ENCODE measurements at regions not wholly inside any gene's neighbourhood (a gene's known extent, or its start where the extent isn't known, plus 50 kb on each side); places are given as distances from the start of the nearest gene placed in this dataset.

DNA sequence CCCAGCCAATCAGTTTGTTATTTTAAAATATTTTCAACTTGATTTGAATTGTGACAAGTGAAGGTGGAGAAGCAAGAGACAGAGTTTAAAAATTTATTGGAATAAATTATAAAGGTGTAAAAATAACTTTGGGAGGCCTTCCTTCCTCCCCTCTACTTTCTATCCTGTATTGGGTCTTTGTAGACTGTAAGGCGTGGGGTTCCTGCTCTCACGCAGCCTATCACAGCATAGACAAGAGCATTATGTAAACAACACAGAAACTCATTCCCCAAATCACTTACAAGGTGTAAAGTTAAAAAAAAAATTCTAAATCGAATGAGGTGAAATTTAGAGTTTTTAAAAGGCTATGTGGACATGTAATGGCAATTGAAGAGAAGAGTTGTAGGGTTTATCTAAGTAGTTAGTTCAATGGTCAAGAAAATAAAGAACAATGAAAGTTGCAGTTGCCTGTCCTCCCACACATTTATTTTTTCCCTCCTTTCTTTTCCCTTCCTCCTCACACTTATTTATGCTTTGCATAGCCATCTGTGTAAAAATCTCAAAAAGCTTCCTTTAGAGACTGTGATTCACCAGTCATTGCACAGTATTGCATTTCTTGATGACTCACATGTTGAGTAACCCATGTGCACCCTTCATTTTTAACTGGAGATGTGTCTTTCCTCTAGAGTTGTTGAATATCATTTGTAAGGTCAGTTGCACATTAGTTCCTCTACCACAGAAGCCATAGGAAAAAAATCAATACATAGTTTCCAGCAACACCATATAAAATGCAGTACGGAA, 242.2 kb downstream of the PTPRC start:
- Histone ChIP-seq H3K4me3 (no peak overlapping the region), H3K27ac (ENCODE audit: low read depth in 1 of 2, low read length in 1 of 2) (no peak overlapping the region), H3K27me3 (ENCODE audit: control insufficient read depth in 3 of 3, insufficient read depth in 3 of 3, low read length in 2 of 3) (no peaks in the 10 kb centered on the region), H3K36me3 (ENCODE audit: control insufficient read depth in 4 of 4, insufficient read depth in 4 of 4, low read length in 4 of 4) (peaks cover 0 to 10% (median 6%) of the 10 kb centered on the region in 4 donors), H3K9ac (ENCODE audit: insufficient read depth in 1 of 2, low read length in 2 of 2) (no peak overlapping the region), H3K4me1 (ENCODE audit: control insufficient read depth in 5 of 5, insufficient read depth in 5 of 5, low read length in 5 of 5) (peaks cover 0 to 7% (median 0%) of the 10 kb centered on the region in 5 donors), H3K9me3 (ENCODE audit: control insufficient read depth in 4 of 4, insufficient read depth in 3 of 4, low read length in 3 of 4) (no peaks in the 10 kb centered on the region)
- TF ChIP-seq, protein P1, sequence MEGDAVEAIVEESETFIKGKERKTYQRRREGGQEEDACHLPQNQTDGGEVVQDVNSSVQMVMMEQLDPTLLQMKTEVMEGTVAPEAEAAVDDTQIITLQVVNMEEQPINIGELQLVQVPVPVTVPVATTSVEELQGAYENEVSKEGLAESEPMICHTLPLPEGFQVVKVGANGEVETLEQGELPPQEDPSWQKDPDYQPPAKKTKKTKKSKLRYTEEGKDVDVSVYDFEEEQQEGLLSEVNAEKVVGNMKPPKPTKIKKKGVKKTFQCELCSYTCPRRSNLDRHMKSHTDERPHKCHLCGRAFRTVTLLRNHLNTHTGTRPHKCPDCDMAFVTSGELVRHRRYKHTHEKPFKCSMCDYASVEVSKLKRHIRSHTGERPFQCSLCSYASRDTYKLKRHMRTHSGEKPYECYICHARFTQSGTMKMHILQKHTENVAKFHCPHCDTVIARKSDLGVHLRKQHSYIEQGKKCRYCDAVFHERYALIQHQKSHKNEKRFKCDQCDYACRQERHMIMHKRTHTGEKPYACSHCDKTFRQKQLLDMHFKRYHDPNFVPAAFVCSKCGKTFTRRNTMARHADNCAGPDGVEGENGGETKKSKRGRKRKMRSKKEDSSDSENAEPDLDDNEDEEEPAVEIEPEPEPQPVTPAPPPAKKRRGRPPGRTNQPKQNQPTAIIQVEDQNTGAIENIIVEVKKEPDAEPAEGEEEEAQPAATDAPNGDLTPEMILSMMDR (IDR thresholded peaks at IDR 0.05; ENCODE audit: control extremely low read depth, extremely low read depth): no peak
- WGBS, 2 donors: 85 to 88% methylated on average over 4 of the region's 4 CpGs
- no peak for DNase-seq
- ATAC-seq (ENCODE audit: insufficient read depth, low FRiP score): peak; percentile 89

GRCh38 chr1:198883184-198883583, 244.3 kb downstream of the PTPRC start:
- Histone ChIP-seq H3K9me3 (ENCODE audit: control insufficient read depth in 4 of 4, insufficient read depth in 3 of 4, low read length in 3 of 4) (no peaks in the 10 kb centered on the region), H3K4me3 (no peak overlapping the region), H3K4me1 (ENCODE audit: control insufficient read depth in 5 of 5, insufficient read depth in 5 of 5, low read length in 5 of 5) (peaks cover 0 to 7% (median under 1%) of the 10 kb centered on the region in 5 donors), H3K36me3 (ENCODE audit: control insufficient read depth in 4 of 4, insufficient read depth in 4 of 4, low read length in 4 of 4) (peaks cover 0 to 9% (median 5%) of the 10 kb centered on the region in 4 donors), H3K27me3 (ENCODE audit: control insufficient read depth in 3 of 3, insufficient read depth in 3 of 3, low read length in 2 of 3) (no peaks in the 10 kb centered on the region), H3K27ac (ENCODE audit: low read depth in 1 of 2, low read length in 1 of 2) (no peak overlapping the region), H3K9ac (ENCODE audit: insufficient read depth in 1 of 2, low read length in 2 of 2) (no peak overlapping the region)
- TF ChIP-seq, protein P1 (IDR thresholded peaks at IDR 0.05; ENCODE audit: control extremely low read depth, extremely low read depth): no peak
- ATAC-seq (ENCODE audit: insufficient read depth, low FRiP score): no peak
- no peak for DNase-seq

- H3K4me1 ChIP-seq (ENCODE audit: control insufficient read depth in 5 of 5, insufficient read depth in 5 of 5, low read length in 5 of 5): peaks cover 0 to 47% (median 9%) of the 10 kb centered on the region in 5 donors
- H3K4me3 ChIP-seq: no peak overlapping the region
- H3K27ac ChIP-seq (ENCODE audit: low read depth in 1 of 2, low read length in 1 of 2): no peak overlapping the region
- H3K9ac ChIP-seq (ENCODE audit: insufficient read depth in 1 of 2, low read length in 2 of 2): no peak overlapping the region
- 78 to 92% methylated on average over 4 of the region's 4 CpGs for WGBS, 2 donors
- H3K36me3 ChIP-seq (ENCODE audit: control insufficient read depth in 4 of 4, insufficient read depth in 4 of 4, low read length in 4 of 4): peaks cover 0 to 4% (median 0%) of the 10 kb centered on the region in 4 donors
- H3K9me3 ChIP-seq (ENCODE audit: control insufficient read depth in 4 of 4, insufficient read depth in 3 of 4, low read length in 3 of 4): no peaks in the 10 kb centered on the region
- TF ChIP-seq, protein P1 (IDR thresholded peaks at IDR 0.05; ENCODE audit: control extremely low read depth, extremely low read depth): no peak
- DNase-seq (peak in 2 of 3 donors; percentile 52 to 60), ATAC-seq (ENCODE audit: insufficient read depth, low FRiP score) (no peak)
- no peaks in the 10 kb centered on the region for H3K27me3 ChIP-seq (ENCODE audit: control insufficient read depth in 3 of 3, insufficient read depth in 3 of 3, low read length in 2 of 3)
These were observed 249.0 kb downstream of the PTPRC start for GRCh38 chr1:198887866-198888265.

All from lung (tissue), 11 donors.